Prostate gland (tissue), 2 donors: ENCODE measurements at regions not wholly inside any gene's neighbourhood (a gene's known extent, or its start where the extent isn't known, plus 50 kb on each side); places are given as distances from the start of the nearest gene placed in this dataset.
"Not testable (repeated sequence)": the region's sequence is repeated elsewhere in the genome, so short reads cannot be mapped to it uniquely, and the experiment has no call there.

Source experiments
- DNase-seq: peaks from one replicate; pipeline ENCODE4 v3.0.0-alpha.2; 2019; ENCODE audit warnings: low spot score
- H3K27ac ChIP-seq, 2 donors: fragments of 200-600 bp; sonication (generic); 2 replicates each; pipeline ENCODE4 v1.5.1; 2017 to 2019
- H3K27me3 ChIP-seq: fragments of 200-600 bp; sonication (generic); replicated peaks from 2 replicates; pipeline ENCODE4 v1.5.1; 2019; ENCODE audit not compliant: insufficient read depth
- H3K36me3 ChIP-seq, 2 donors: fragments of 200-600 bp; sonication (generic); 1 replicate in 1 of 2; 2 replicates in 1 of 2; pipeline versions ENCODE4 v1.5.1 to v1.8.1; 2017 to 2019
- H3K4me1 ChIP-seq: fragments of 200-600 bp; sonication (generic); replicated peaks from 2 replicates; pipeline ENCODE4 v1.5.1; 2019
- H3K4me3 ChIP-seq, 2 donors: fragments of 200-600 bp; sonication (generic); 2 replicates each; pipeline ENCODE4 v1.5.1; 2017 to 2019
- H3K9me3 ChIP-seq: fragments of 200-600 bp; sonication (generic); 2 replicates; pipeline ENCODE4 v1.5.1; 2017
- WGBS: methylation state at CpG from one replicate; pipeline ENCODE4 v1.1.5; 2018; 5-methylcytosine and 5-hydroxymethylcytosine counted together
- intact Hi-C: fragments of 100-400 bp; cut with DNase I; formaldehyde crosslinking; loops from one replicate; pipeline ENCODE4 v1.14.2; 2022

DNA sequence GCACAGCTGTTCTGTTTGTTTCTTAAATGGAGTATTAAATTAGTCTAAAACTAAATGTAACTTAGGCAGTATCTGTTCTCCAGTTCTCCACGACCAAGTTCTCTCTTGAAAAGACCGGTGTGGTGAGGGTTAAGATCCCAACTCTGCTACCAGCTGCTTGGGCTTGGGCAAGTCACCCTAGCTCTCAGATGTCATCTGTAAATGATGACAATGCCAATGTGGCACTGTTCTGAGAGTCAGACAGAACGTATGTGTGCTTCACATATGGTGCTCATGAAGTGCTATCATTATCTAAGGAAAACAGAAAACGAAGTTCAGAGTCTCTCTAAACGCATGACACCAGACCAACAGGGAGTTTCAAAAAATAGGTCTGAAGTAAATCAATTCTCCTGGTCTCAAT lies 4025.0 kb upstream of the TPTE start:
- intact Hi-C loops, H3K27me3 ChIP-seq, H3K4me1 ChIP-seq, DNase-seq, H3K36me3 ChIP-seq, H3K4me3 ChIP-seq, H3K27ac ChIP-seq, H3K9me3 ChIP-seq: not testable (repeated sequence)
- 40% methylated on average over 1 of the region's 5 CpGs for WGBS

- peak overlapping the region in 1 of 2 donors; percentile 67 for H3K27ac ChIP-seq
- intact Hi-C loops, H3K36me3 ChIP-seq, H3K4me1 ChIP-seq, H3K27me3 ChIP-seq, H3K9me3 ChIP-seq, DNase-seq: not testable (repeated sequence)
- peak overlapping the region in 1 of 2 donors; percentile 50 for H3K4me3 ChIP-seq
- WGBS = no CpG with 5 or more reads among the region's 55 CpGs
Observed at GRCh38 chr21:6498716-6499115, 4022.7 kb upstream of the TPTE start.

GRCh38 chr21:6499128-6499826 lies 4022.1 kb upstream of the TPTE start:
- intact Hi-C loops, H3K36me3 ChIP-seq, H3K4me1 ChIP-seq, H3K9me3 ChIP-seq, H3K27me3 ChIP-seq: not testable (repeated sequence)
- peak overlapping the region in 1 of 2 donors; percentile 67 for H3K27ac ChIP-seq
- DNase-seq = peak; percentile 53
- peak overlapping the region in 1 of 2 donors; percentile 50 for H3K4me3 ChIP-seq
- no CpG with 5 or more reads among the region's 66 CpGs for WGBS

- not testable (repeated sequence) for DNase-seq
Observed at GRCh38 chr21:6499866-6500265, 4021.5 kb upstream of the TPTE start.

DNA sequence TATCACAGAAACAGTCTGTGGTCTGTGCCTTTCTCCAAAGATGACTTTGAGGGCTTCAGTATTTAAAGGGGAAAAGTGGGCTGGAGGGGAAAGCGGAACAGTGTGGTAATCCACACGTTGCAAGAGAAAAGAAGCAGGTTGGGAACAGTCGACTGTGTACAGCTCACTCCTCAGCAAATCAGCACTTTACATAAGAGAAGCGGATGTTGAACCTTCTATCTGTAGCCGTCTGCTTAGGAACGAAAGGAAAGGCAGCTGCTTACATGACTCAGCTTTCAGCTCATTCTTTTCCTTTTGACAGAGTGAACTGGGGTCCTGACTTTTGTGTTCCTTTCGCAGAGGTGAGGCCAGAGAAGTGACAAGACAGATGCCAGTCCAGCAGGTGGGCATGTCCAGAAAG lies 4020.7 kb upstream of the TPTE start:
- H3K4me1 ChIP-seq, H3K9me3 ChIP-seq, DNase-seq, H3K27me3 ChIP-seq, intact Hi-C loops, H3K36me3 ChIP-seq, H3K4me3 ChIP-seq, H3K27ac ChIP-seq: not testable (repeated sequence)
- WGBS = no CpG with 5 or more reads among the region's 7 CpGs

More at GRCh38 chr21:6499866-6500265, 4021.5 kb upstream of the TPTE start:
- H3K27me3 ChIP-seq, H3K4me1 ChIP-seq, intact Hi-C loops, H3K27ac ChIP-seq, H3K4me3 ChIP-seq, H3K9me3 ChIP-seq, H3K36me3 ChIP-seq: not testable (repeated sequence)
- no CpG with 5 or more reads among the region's 16 CpGs for WGBS

- H3K4me1 ChIP-seq, intact Hi-C loops, H3K27ac ChIP-seq, H3K9me3 ChIP-seq, H3K27me3 ChIP-seq, H3K36me3 ChIP-seq, DNase-seq, H3K4me3 ChIP-seq: not testable (repeated sequence)
- 54% methylated on average over 6 of the region's 10 CpGs for WGBS
Observed at GRCh38 chr21:6506167-6506894, 4015.1 kb upstream of the TPTE start.

GRCh38 chr21:6507632-6508031 lies 4013.8 kb upstream of the TPTE start:
- no CpG with 5 or more reads among the region's 4 CpGs for WGBS
- H3K27me3 ChIP-seq, H3K4me1 ChIP-seq, H3K4me3 ChIP-seq, H3K36me3 ChIP-seq, DNase-seq, H3K9me3 ChIP-seq, intact Hi-C loops, H3K27ac ChIP-seq: not testable (repeated sequence)

DNA sequence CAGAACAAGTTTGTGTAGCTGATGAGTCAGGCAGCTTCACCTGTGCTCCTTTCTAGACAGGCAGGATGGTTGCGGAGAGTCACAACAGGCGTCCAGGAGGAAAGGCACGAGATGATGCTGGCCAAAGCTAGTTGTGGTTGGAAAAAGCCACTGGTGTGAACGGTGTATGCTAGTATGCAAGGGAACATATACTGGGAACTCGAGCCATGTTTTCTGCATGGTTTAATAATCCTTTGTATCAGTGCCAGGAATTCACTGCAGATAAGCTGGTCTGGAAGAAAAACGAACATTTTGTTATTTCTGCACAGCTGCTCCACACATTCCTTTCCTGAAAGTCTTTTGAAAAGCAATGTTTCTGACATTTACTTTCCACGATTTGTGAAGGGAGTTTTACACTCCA lies 3999.6 kb upstream of the TPTE start:
- no CpG with 5 or more reads among the region's 7 CpGs for WGBS
- DNase-seq, H3K4me3 ChIP-seq, H3K9me3 ChIP-seq, H3K36me3 ChIP-seq, H3K4me1 ChIP-seq, H3K27me3 ChIP-seq, intact Hi-C loops, H3K27ac ChIP-seq: not testable (repeated sequence)

DNA sequence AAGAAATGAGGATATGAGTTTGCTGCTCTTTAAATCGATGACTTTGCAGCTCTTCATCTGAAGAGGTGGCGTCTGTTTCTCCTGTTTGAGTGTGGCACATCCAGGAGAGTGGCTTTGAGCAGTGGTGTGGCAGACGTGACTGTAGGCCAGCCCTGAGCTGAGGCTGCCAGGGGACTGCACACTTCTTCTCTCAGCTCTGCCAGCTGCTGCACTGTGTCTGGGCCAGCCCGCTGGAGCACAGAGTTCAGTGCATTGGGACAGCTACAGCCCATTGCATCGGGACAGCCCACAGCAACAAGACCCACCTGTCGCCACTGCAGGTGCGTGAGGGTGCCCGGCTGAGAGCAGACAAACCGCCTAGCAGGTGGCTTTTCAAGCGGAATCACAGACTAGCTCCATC lies 3995.2 kb upstream of the TPTE start:
- H3K4me3 ChIP-seq, intact Hi-C loops, H3K27me3 ChIP-seq, DNase-seq, H3K9me3 ChIP-seq, H3K27ac ChIP-seq, H3K36me3 ChIP-seq, H3K4me1 ChIP-seq: not testable (repeated sequence)
- WGBS = no CpG with 5 or more reads among the region's 10 CpGs

DNA sequence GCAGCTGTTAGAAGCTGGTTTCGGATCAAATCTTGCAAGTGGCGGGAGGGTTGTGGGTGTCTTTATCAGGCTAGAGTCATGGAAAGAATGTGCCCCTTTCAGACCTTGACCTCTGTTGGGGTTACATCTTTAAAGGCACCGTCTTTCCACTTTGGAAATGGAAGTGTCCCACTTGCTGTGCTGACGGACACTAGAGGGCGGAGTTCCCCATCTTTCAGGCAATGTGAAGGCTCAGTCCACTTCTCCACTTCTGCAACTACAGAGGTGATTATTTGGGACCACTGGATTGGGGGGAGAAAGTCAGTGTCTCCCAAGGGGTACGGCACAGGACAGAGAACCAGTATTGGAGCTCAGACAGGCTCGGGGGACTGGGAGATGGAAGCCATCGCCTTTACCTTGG lies 3990.7 kb upstream of the TPTE start:
- H3K4me1 ChIP-seq, DNase-seq, H3K27ac ChIP-seq, intact Hi-C loops, H3K4me3 ChIP-seq, H3K9me3 ChIP-seq, H3K36me3 ChIP-seq, H3K27me3 ChIP-seq: not testable (repeated sequence)
- 10% methylated on average over 2 of the region's 8 CpGs for WGBS

DNA sequence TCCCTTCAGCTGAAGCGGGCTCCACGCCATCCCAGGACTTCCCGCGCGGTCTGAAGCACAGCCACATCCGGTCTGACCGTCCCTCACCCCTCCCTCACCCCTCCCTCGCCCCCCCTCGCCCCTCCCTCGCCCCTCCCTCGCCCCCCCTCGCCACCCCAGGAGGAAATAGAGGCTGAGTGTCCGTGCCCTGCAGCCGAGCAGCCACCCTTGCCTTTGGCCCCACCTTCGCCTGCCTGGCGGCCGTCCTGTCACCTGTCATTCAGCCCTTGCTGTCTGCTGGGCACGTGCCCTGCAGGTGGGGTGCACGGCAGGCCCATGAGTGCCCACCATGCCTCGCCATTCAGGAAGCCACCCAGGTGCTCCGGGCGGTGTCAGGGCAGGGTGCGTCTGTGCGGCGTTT lies 3988.1 kb upstream of the TPTE start:
- H3K27me3 ChIP-seq, DNase-seq, H3K4me1 ChIP-seq, H3K9me3 ChIP-seq, H3K4me3 ChIP-seq, H3K27ac ChIP-seq, H3K36me3 ChIP-seq, intact Hi-C loops: not testable (repeated sequence)
- 14% methylated on average over 5 of the region's 25 CpGs for WGBS

DNA sequence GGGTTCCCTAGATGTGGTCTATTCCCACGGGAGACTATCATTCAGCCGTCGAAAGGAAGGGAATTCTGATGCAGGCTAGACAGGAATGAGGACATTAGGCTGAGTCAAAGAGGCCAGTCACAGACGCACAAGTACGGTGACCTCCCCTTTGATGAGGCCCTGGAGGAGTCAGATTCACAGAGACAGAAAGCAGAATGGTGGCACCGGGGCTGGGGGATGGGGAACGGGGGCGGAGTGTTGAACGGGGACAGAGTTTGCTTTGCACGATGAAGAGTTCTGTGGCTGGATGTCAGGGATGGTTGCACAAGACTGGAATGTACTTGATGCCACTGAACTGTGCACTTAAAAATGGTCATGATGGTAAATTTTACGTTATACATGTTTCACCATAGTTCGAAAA lies 3983.1 kb upstream of the TPTE start:
- DNase-seq = not testable (repeated sequence)
- no CpG with 5 or more reads among the region's 12 CpGs for WGBS

DNA sequence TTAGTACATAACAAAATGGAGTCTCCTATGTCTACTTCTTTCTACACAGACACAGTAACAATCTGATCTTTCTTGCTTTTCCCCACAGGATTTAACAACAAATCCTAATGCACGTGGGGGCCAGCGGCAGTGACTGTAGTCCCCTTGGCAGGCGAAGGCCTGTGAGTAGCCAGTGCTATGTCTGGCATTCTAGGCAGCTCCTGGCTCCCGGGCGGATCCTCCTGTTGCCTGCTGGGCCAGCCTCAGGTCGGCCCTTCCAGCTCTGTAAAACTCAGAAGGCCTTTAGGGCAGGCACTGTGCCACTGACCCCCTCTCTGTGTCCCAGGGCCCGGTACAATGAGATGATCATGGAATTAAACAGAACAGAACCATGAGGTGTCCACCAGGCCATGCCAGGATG lies 3981.7 kb upstream of the TPTE start:
- DNase-seq, intact Hi-C loops, H3K27ac ChIP-seq, H3K27me3 ChIP-seq, H3K4me3 ChIP-seq, H3K9me3 ChIP-seq, H3K36me3 ChIP-seq, H3K4me1 ChIP-seq: not testable (repeated sequence)
- WGBS = no CpG with 5 or more reads among the region's 7 CpGs

More for the DNA sequence above, 3983.1 kb upstream of the TPTE start:
- H3K4me3 ChIP-seq, H3K36me3 ChIP-seq, H3K9me3 ChIP-seq, H3K27ac ChIP-seq, H3K4me1 ChIP-seq, intact Hi-C loops, H3K27me3 ChIP-seq: not testable (repeated sequence)
